A673 (cell line): ENCODE measurements at regions not wholly inside any gene's neighbourhood (a gene's known extent, or its start where the extent isn't known, plus 50 kb on each side); places are given as distances from the start of the nearest gene placed in this dataset.

ENCODE experiments used
- CTCF ChIP-seq: fragments of 300-800, 200-600 bp; sonication (generic); conservative IDR thresholded peaks from 2 replicates; pipeline ENCODE4 v1.5.1; 2017; ENCODE audit warnings: low read depth, mild to moderate bottlenecking, antibody characterized with exemption, low read length, moderate library complexity, mixed read lengths
- EZH2 ChIP-seq: fragments of 200-600 bp; sonication (generic); IDR thresholded peaks from 2 replicates; pipeline ENCODE4 v1.6.1; 2017; ENCODE audit warnings: borderline replicate concordance, low read depth, mild to moderate bottlenecking, mixed read lengths, antibody characterized with exemption, low read length; ENCODE audit not compliant: poor library complexity, severe bottlenecking

GRCh38 chr11:112634995-112635737 is 326.1 kb upstream of the NCAM1 start:
- no peak for TF ChIP-seq CTCF
- TF ChIP-seq EZH2, result no peak
